HG03064 (cell line): ENCODE measurements at regions not wholly inside any gene's neighbourhood (a gene's known extent, or its start where the extent isn't known, plus 50 kb on each side); places are given as distances from the start of the nearest gene placed in this dataset.

Experiments
- ATAC-seq: cut with Tn5 transposase; IDR thresholded peaks from one replicate; pipeline ENCODE4 v1.9.1; 2021; ENCODE audit warnings: low read depth; ENCODE audit not compliant: unreplicated experiment

GRCh38 chr5:119789406-119790117, 160.2 kb downstream of the FAM170A start:
- no peak for ATAC-seq

- no peak for ATAC-seq
These were observed 162.9 kb downstream of the FAM170A start for GRCh38 chr5:119792161-119792799.

GRCh38 chr5:119795768-119796167, 166.4 kb downstream of the FAM170A start:
- ATAC-seq: no peak

- ATAC-seq: no peak
These were observed 172.2 kb downstream of the FAM170A start for GRCh38 chr5:119801570-119801969.

GRCh38 chr5:119808024-119808423, 178.7 kb downstream of the FAM170A start:
- no peak for ATAC-seq

GRCh38 chr5:119808474-119808873, 179.1 kb downstream of the FAM170A start:
- ATAC-seq: no peak

- no peak for ATAC-seq
These were observed 180.9 kb downstream of the FAM170A start for GRCh38 chr5:119810217-119810616.

- no peak for ATAC-seq
These were observed 182.1 kb downstream of the FAM170A start for GRCh38 chr5:119811458-119811857.

- no peak for ATAC-seq
These were observed 185.3 kb downstream of the FAM170A start for GRCh38 chr5:119814655-119815054.

GRCh38 chr5:119816055-119816454, 186.7 kb downstream of the FAM170A start:
- ATAC-seq: no peak

GRCh38 chr5:119820016-119820415, 190.7 kb downstream of the FAM170A start:
- no peak for ATAC-seq

GRCh38 chr5:119820608-119821007, 191.2 kb downstream of the FAM170A start:
- ATAC-seq: no peak

GRCh38 chr5:119828541-119828940, 199.2 kb downstream of the FAM170A start:
- ATAC-seq: no peak

- no peak for ATAC-seq
These were observed 200.0 kb downstream of the FAM170A start for GRCh38 chr5:119829341-119829740.

GRCh38 chr5:119833176-119833575, 203.8 kb downstream of the FAM170A start:
- no peak for ATAC-seq

GRCh38 chr5:119840175-119840574, 210.8 kb downstream of the FAM170A start:
- ATAC-seq: no peak

GRCh38 chr5:119852140-119852539, 222.8 kb downstream of the FAM170A start:
- ATAC-seq: no peak

- no peak for ATAC-seq
These were observed 231.1 kb downstream of the FAM170A start for GRCh38 chr5:119860463-119860862.

- ATAC-seq: no peak
These were observed 233.3 kb downstream of the FAM170A start for GRCh38 chr5:119862619-119863018.

GRCh38 chr5:119864286-119864685, 234.9 kb downstream of the FAM170A start:
- ATAC-seq: no peak

GRCh38 chr5:119873611-119874010, 244.3 kb downstream of the FAM170A start:
- ATAC-seq: no peak

- ATAC-seq: no peak
These were observed 247.2 kb downstream of the FAM170A start for GRCh38 chr5:119876522-119876921.
